ENCODE measurements at regions not wholly inside any gene's neighbourhood (a gene's known extent, or its start where the extent isn't known, plus 50 kb on each side); places are given as distances from the start of the nearest gene placed in this dataset.

DNA sequence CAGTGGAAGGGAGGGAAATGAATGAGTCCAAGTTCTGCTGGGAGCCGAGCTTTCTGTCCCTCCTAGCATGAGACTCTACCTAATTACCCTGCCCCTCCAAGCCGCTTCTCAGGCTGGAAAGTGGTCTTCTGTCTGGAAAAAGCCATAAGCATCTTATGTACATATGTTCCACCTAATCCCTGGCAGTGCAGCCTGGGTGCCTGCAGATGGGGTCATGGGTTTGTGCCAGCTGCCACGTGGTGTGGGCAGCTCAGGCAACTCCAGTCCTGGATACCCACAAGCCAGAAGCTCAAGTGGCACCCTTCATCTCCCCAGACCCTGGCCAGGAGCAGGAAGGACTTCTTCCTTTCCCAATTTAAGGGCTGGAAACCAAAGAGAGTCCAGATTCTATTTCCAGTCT lies 253.1 kb downstream of the LY86 start:
- DNase-seq (ENCODE audit: low read depth), result no peak

GRCh38 chr6:6842291-6842690 lies 253.8 kb downstream of the LY86 start:
- DNase-seq (ENCODE audit: low read depth), result no peak

GRCh38 chr6:6843057-6843627 lies 254.6 kb downstream of the LY86 start:
- no peak for DNase-seq (ENCODE audit: low read depth)

- DNase-seq (ENCODE audit: low read depth), result no peak
Observed at GRCh38 chr6:6843777-6844176, 255.3 kb downstream of the LY86 start.

- no peak for DNase-seq (ENCODE audit: low read depth)
Observed at GRCh38 chr6:6844530-6844929, 256.0 kb downstream of the LY86 start.

DNA sequence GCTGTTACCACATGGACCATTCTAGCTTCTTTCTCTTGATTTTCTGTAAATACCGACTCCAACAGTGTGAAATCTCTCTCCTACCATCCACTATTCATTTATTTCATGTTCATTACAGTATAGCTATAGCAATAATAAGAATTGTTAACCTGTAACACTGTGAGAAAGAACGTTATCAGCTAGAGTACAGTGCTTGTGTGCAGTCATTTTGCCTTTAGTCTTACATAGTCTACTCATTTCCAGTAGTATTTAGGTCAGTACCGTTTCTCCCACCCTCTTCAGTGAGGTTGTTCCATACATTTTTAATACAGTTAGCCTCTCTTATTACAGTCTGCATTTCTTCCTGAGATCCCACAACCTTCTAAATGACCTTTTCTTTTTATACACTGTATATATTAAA lies 257.1 kb downstream of the LY86 start:
- DNase-seq (ENCODE audit: low read depth), result no peak

GRCh38 chr6:6847591-6847990 lies 259.1 kb downstream of the LY86 start:
- DNase-seq (ENCODE audit: low read depth), result no peak

DNA sequence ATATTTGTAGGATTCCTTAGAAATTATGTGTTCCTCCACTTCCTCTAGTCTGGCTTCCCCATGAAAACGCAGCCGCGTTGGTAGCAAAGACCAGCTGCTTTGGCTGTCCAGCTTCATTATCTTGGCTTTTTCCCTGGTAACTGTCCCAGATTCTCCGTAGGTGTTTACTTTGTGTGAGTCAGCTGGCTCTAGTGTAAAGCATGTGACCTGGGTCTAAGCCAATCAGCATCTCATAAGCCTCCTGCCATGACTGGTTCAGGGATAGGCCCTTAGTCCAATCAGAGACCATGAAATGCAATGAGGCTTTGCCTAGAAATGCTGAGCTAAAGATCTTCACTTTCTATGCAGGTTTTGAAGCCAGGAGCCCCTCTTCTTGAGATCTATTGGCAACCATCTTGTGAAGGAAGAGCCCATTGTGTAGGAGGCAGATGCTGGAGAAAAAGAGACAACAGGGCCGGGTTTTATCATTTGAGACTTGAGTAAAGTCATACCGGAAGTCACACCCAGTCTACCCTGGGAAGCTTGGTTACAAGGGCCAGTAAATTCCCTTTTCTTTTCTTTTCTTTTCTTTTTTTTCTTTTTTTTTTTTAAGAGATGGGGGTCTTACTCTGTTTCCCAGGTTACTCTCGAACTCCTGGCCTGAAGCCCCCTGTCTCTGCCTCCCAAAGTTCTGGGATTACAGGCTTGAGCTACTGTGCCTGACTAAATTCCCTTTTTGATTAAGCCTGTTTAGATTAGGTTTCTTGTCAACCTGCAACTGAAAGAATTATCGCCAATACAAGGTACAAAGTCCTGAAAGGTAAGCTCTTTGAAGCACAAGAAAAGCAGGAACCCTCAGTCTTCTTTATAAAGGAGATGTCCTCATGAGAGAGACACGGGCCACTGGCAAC lies 256.5 kb upstream of the RREB1 start:
- DNase-seq (ENCODE audit: low read depth), result no peak

DNA sequence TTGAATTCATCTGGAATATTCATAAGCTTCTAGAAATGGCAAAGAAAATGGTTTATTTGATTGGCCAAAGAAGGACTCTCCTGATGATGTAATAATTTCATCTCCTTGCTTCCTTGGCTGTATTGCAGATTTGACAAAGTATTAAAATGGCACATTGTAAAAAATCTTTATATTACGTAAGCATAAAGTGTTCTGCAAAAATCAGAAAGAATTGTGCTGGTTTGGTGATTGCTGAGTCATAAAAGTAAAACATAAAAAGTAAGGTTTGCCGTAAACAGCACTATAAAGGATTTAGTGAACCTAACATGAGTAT lies 255.9 kb upstream of the RREB1 start:
- DNase-seq (ENCODE audit: low read depth), result no peak

- no peak for DNase-seq (ENCODE audit: low read depth)
Observed at GRCh38 chr6:6856538-6857523, 250.9 kb upstream of the RREB1 start.

- no peak for DNase-seq (ENCODE audit: low read depth)
Observed at GRCh38 chr6:6857528-6857927, 250.2 kb upstream of the RREB1 start.

DNA sequence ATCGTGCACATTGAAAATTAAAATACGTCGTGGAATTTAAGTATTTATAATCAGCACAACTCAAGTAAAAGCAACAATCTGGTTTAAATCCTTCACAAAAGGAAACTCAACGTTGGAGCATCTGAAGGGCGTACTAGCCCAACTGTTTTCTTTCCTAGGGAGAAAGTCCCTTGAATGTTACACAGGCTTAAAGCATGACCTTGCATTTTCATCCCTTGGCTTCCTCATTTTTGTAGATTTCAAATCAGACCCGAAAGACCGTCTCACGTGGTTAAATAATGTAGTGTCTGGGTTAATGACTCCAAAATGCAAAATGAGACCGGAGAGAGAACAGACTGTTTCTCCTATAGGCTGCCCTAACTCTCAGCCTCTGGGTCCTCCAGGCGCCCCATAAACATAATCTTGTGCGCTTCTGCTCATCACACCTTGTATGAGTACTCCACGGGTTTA lies 249.2 kb upstream of the RREB1 start:
- DNase-seq (ENCODE audit: low read depth), result no peak

- DNase-seq (ENCODE audit: low read depth), result no peak
Observed at GRCh38 chr6:6859105-6859504, 248.7 kb upstream of the RREB1 start.

DNA sequence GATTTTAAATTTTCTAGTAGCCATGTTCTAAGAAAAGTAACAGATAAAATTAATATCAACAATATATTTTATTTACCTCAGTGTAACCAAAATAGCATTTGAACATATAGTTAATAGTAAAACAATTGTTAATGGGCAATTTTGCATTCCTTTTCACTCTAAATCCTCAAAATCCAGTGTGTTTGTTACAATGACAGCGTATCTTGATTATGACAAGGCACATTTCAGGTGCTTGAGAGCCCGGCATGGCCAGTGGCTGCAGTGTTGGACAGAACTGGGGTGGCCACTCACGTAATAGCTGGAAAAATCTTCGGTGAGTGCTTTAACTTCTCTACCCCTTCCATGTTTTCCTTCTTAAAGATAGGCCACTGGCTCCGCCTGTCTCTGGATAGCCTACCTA lies 248.0 kb upstream of the RREB1 start:
- DNase-seq (ENCODE audit: low read depth), result no peak

- no peak for DNase-seq (ENCODE audit: low read depth)
Observed at GRCh38 chr6:6860863-6861262, 246.9 kb upstream of the RREB1 start.

GRCh38 chr6:6861351-6861894 lies 246.3 kb upstream of the RREB1 start:
- DNase-seq (ENCODE audit: low read depth), result no peak

DNA sequence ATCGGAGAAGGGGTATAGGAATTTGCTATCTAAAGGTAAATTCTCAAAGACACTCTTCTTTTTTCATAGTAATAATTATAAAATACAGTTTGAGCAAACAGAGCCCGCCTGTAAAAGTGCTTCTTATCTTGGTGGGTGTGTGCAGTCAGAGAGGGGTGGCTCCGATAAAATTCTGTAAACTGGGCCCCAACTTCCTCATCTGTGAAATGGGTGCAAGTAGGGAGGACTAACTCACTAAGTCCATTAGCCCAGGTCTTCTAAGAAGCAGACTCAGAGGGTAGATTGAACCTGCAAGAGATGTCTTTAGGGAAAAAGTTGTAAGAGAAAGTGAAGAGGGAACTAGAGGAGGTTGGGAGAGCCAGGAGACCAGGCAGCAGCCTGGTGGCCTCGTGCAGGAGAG lies 245.8 kb upstream of the RREB1 start:
- no peak for DNase-seq (ENCODE audit: low read depth)

- DNase-seq (ENCODE audit: low read depth), result no peak
Observed at GRCh38 chr6:6863970-6864639, 243.7 kb upstream of the RREB1 start.

DNA sequence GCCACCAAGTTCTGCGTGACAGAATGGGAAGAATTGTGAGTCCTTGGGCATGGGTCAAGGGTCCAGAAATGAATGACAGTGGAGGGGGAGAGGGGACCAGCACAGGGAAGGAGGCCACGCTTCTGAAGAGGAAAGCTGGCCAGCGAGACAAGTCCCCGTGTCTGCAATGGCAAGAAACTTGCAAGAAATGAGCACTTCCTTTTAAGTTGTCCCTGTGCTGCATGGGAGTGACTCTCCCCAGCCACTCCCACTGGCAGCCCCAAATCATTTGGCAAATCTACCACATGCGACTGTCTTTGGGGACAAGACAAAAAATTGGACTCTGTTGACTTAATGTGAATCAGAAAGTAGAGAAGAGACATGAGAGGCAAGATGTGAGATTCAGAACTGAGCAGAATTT lies 242.2 kb upstream of the RREB1 start:
- DNase-seq (ENCODE audit: low read depth), result no peak

GRCh38 chr6:6866656-6867403 lies 240.9 kb upstream of the RREB1 start:
- DNase-seq (ENCODE audit: low read depth), result no peak

GRCh38 chr6:6867404-6867799 lies 240.4 kb upstream of the RREB1 start:
- DNase-seq (ENCODE audit: low read depth), result no peak

All from stimulated activated CD8-positive, alpha-beta memory T cell treated with anti-CD3 and anti-CD28 coated beads, Interleukin-15, amount 100 ng/mL, for 1 hour (primary cell).